ENCODE measurements at regions not wholly inside any gene's neighbourhood (a gene's known extent, or its start where the extent isn't known, plus 50 kb on each side); places are given as distances from the start of the nearest gene placed in this dataset.

DNA sequence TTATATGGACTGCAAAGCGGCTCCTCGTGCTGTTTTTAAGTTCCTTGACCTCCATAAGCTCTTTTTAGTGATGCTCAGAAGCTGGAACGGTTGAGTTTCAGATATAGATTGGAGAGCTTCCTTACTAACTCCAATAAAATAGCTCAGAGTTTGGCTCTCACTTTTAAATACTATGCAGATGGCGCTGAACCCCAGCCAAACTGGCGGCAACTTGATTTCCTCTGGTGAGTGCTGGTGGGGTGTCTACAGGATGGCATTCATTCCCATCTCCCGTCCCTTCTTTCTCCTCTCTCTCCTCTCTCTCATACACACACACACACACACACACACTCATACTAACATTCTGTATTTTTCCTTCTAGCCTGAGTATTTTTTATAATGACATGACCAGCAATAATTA lies 346.3 kb downstream of the ETNK1 start:
- H3K4me3 Mint-ChIP-seq: no peak overlapping the region
- no peaks in the 10 kb centered on the region for H3K4me1 ChIP-seq (ENCODE audit: insufficient read depth, low read length)
- no peak for DNase-seq
- TF ChIP-seq, protein P1, sequence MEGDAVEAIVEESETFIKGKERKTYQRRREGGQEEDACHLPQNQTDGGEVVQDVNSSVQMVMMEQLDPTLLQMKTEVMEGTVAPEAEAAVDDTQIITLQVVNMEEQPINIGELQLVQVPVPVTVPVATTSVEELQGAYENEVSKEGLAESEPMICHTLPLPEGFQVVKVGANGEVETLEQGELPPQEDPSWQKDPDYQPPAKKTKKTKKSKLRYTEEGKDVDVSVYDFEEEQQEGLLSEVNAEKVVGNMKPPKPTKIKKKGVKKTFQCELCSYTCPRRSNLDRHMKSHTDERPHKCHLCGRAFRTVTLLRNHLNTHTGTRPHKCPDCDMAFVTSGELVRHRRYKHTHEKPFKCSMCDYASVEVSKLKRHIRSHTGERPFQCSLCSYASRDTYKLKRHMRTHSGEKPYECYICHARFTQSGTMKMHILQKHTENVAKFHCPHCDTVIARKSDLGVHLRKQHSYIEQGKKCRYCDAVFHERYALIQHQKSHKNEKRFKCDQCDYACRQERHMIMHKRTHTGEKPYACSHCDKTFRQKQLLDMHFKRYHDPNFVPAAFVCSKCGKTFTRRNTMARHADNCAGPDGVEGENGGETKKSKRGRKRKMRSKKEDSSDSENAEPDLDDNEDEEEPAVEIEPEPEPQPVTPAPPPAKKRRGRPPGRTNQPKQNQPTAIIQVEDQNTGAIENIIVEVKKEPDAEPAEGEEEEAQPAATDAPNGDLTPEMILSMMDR (IDR thresholded peaks at IDR 0.05): no peak
- intact Hi-C loops (cut with DNase I, micrococcal nuclease): no loop called here
- no peaks in the 10 kb centered on the region for H3K27me3 ChIP-seq (ENCODE audit: control insufficient read depth in 1 of 2, insufficient read depth in 2 of 2, low read length in 2 of 2)
- H3K4me3 ChIP-seq (ENCODE audit: low read length): no peak overlapping the region
- CTCF ChIA-PET: no interaction called here
- no peak overlapping the region for H3K27ac Mint-ChIP-seq
- no peaks in the 10 kb centered on the region for H3K9me3 Mint-ChIP-seq
- no peaks in the 10 kb centered on the region for H3K27me3 Mint-ChIP-seq
- POLR2A ChIA-PET: no interaction called here
- H3K27ac ChIP-seq (ENCODE audit: low read depth in 1 of 2, low read length in 2 of 2): no peak overlapping the region
- ATAC-seq (ENCODE audit: poor library complexity): no peak
- H3K4me1 Mint-ChIP-seq (ENCODE audit: low read depth): no peaks in the 10 kb centered on the region
- H3K36me3 ChIP-seq (ENCODE audit: insufficient read depth, low read length): no peaks in the 10 kb centered on the region
- no peaks in the 10 kb centered on the region for H3K36me3 Mint-ChIP-seq (ENCODE audit: low read depth)
- no peaks in the 10 kb centered on the region for H3K9me3 ChIP-seq (ENCODE audit: control insufficient read depth in 1 of 2, insufficient read depth in 1 of 2, low read length in 2 of 2)

DNA sequence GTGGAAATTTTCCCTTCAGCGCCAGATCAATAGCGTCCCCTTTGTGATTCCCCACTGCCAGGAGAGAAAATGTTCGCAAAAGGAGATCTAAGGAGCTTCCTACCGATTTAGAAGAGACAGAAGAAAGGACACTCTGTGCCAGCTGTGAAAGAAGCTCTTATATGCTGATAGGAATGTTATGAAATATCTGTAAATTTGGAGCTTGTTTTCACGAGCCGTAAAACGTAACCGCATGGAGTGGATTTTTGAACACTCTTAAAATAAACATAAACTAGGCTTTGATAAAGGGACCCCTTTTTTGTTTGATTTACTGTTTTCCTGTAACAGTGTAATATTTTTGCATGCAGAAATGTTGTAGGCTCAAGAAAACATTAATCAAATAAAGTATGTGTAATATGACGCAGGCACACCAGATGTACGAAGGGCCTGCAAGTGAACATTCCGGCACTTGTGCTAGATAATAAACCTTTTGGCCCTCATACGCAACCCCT lies 346.8 kb downstream of the ETNK1 start:
- Histone ChIP-seq H3K27me3 (ENCODE audit: control insufficient read depth in 1 of 2, insufficient read depth in 2 of 2, low read length in 2 of 2) (no peaks in the 10 kb centered on the region), H3K9me3 (ENCODE audit: control insufficient read depth in 1 of 2, insufficient read depth in 1 of 2, low read length in 2 of 2) (no peaks in the 10 kb centered on the region), H3K4me1 (ENCODE audit: insufficient read depth, low read length) (no peaks in the 10 kb centered on the region), H3K27ac (ENCODE audit: low read depth in 1 of 2, low read length in 2 of 2) (no peak overlapping the region), H3K36me3 (ENCODE audit: insufficient read depth, low read length) (no peaks in the 10 kb centered on the region), H3K4me3 (ENCODE audit: low read length) (no peak overlapping the region)
- H3K9me3 Mint-ChIP-seq: no peaks in the 10 kb centered on the region
- no peaks in the 10 kb centered on the region for H3K36me3 Mint-ChIP-seq (ENCODE audit: low read depth)
- no peak for DNase-seq
- ChIA-PET POLR2A (no interaction called here), CTCF (no interaction called here)
- no peak for ATAC-seq (ENCODE audit: poor library complexity)
- H3K27me3 Mint-ChIP-seq: no peaks in the 10 kb centered on the region
- no peak overlapping the region for H3K4me3 Mint-ChIP-seq
- H3K4me1 Mint-ChIP-seq (ENCODE audit: low read depth): no peaks in the 10 kb centered on the region
- TF ChIP-seq, protein P1 (IDR thresholded peaks at IDR 0.05): no peak
- no peak overlapping the region for H3K27ac Mint-ChIP-seq
- intact Hi-C loops (cut with DNase I, micrococcal nuclease): no loop called here

DNA sequence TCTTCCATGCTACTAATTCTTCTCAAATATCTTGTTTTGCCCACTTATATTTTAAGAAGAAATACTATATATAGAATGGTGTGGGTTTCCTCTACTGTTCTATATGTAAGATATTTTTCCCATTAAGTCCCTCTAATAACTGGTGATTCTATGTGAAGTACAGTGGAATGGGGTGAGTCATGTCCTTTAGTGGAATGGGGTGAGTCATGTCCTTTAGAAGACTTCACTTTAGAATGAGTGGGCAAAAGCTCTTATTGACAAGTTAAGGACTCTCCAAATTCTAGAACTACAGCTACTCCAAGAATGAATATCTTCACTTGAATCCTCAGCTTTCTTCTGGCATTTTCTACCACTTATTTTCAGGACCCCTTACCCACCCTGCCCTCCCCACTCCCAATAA lies 349.9 kb downstream of the ETNK1 start:
- no peak overlapping the region for H3K4me3 ChIP-seq (ENCODE audit: low read length)
- TF ChIP-seq, protein P1 (IDR thresholded peaks at IDR 0.05): no peak
- ChIA-PET CTCF (no interaction called here), POLR2A (no interaction called here)
- no peak overlapping the region for H3K27ac Mint-ChIP-seq
- H3K27me3 ChIP-seq (ENCODE audit: control insufficient read depth in 1 of 2, insufficient read depth in 2 of 2, low read length in 2 of 2): no peaks in the 10 kb centered on the region
- no peaks in the 10 kb centered on the region for H3K4me1 Mint-ChIP-seq (ENCODE audit: low read depth)
- no peaks in the 10 kb centered on the region for H3K36me3 ChIP-seq (ENCODE audit: insufficient read depth, low read length)
- H3K9me3 ChIP-seq (ENCODE audit: control insufficient read depth in 1 of 2, insufficient read depth in 1 of 2, low read length in 2 of 2): no peaks in the 10 kb centered on the region
- H3K4me3 Mint-ChIP-seq: no peak overlapping the region
- no peak for DNase-seq
- H3K27me3 Mint-ChIP-seq: no peaks in the 10 kb centered on the region
- intact Hi-C loops (cut with DNase I, micrococcal nuclease): no loop called here
- H3K4me1 ChIP-seq (ENCODE audit: insufficient read depth, low read length): no peaks in the 10 kb centered on the region
- no peak overlapping the region for H3K27ac ChIP-seq (ENCODE audit: low read depth in 1 of 2, low read length in 2 of 2)
- no peaks in the 10 kb centered on the region for H3K36me3 Mint-ChIP-seq (ENCODE audit: low read depth)
- no peak for ATAC-seq (ENCODE audit: poor library complexity)
- H3K9me3 Mint-ChIP-seq: no peaks in the 10 kb centered on the region

Data from CD4-positive, alpha-beta T cell (primary cell).